WTC11 (cell line): ENCODE measurements at regions not wholly inside any gene's neighbourhood (a gene's known extent, or its start where the extent isn't known, plus 50 kb on each side); places are given as distances from the start of the nearest gene placed in this dataset.

Experiments
- CBFB ChIP-seq: sonication (generic); formaldehyde crosslinking; IDR thresholded peaks from 2 replicates; pipeline ENCODE4 v1.8.1; 2022; ENCODE audit warnings: mild to moderate bottlenecking, low read depth, missing genetic modification reagents
- CTCF ChIP-seq: fragments of 200-600 bp; IDR thresholded peaks from 2 replicates; pipeline ENCODE4 v1.8.0; 2022; ENCODE audit warnings: antibody characterized with exemption
- GTF2I ChIP-seq: fragments of 250-450 bp; sonication (Bioruptor Pico); conservative IDR thresholded peaks from 2 replicates; pipeline ENCODE4 v1.4.0; 2021; ENCODE audit warnings: mild to moderate bottlenecking

- TF ChIP-seq CTCF, result no peak
- no peak for TF ChIP-seq CBFB (CRISPR knock-in tag)
- no peak for TF ChIP-seq GTF2I
Observed at GRCh38 chr2:18750672-18751554, 161.5 kb upstream of the NT5C1B start.
